Suprapubic skin (tissue), 4 donors: ENCODE measurements at regions not wholly inside any gene's neighbourhood (a gene's known extent, or its start where the extent isn't known, plus 50 kb on each side); places are given as distances from the start of the nearest gene placed in this dataset.
"Not testable (repeated sequence)": the region's sequence is repeated elsewhere in the genome, so short reads cannot be mapped to it uniquely, and the experiment has no call there.

Source experiments
- EP300 ChIP-seq: sonication (generic); formaldehyde crosslinking; IDR thresholded peaks from one replicate; pipeline ENCODE4 v1.6.1; 2017; ENCODE audit warnings: antibody characterized with exemption
- POLR2AphosphoS5 ChIP-seq, 3 donors: sonication (generic); formaldehyde crosslinking; IDR thresholded peaks; one replicate each; pipeline ENCODE4 v1.6.1; 2017; ENCODE audit warnings: antibody characterized with exemption in 3 of 3
- TF ChIP-seq, protein P1 (sequence below), 2 donors: fragments of 200-600 bp in 1 of 2; fragments of 450-650 bp in 1 of 2; sonication (generic) in 1 of 2; IDR thresholded peaks; one replicate each; pipeline ENCODE4 v1.5.1; 2016 to 2019; ENCODE audit warnings: antibody characterized with exemption in 2 of 2, mild to moderate bottlenecking in 1 of 2, moderate library complexity in 1 of 2

DNA sequence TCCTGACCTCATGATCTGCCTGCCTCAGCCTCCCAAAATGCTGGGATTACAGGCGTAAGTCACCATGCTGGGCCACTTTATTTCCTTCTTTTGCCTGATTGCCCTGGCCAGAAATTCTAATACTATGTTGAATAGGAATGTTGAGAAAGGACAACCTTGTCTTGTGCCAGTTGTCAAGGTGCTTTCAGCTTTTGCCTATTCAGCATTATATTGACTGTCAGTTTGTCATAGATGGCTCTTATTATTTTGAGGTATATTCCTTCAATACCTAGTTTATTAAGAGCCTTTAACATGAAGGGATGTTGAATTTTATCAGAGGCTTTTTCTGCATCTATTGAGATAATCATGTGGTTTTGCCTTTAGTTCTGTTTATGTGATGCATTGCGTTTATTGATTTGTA, 362.0 kb downstream of the JRKL start:
- not testable (repeated sequence) for TF ChIP-seq POLR2AphosphoS5 (IDR thresholded peaks at IDR 0.05); EP300
- TF ChIP-seq, protein P1, sequence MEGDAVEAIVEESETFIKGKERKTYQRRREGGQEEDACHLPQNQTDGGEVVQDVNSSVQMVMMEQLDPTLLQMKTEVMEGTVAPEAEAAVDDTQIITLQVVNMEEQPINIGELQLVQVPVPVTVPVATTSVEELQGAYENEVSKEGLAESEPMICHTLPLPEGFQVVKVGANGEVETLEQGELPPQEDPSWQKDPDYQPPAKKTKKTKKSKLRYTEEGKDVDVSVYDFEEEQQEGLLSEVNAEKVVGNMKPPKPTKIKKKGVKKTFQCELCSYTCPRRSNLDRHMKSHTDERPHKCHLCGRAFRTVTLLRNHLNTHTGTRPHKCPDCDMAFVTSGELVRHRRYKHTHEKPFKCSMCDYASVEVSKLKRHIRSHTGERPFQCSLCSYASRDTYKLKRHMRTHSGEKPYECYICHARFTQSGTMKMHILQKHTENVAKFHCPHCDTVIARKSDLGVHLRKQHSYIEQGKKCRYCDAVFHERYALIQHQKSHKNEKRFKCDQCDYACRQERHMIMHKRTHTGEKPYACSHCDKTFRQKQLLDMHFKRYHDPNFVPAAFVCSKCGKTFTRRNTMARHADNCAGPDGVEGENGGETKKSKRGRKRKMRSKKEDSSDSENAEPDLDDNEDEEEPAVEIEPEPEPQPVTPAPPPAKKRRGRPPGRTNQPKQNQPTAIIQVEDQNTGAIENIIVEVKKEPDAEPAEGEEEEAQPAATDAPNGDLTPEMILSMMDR (IDR thresholded peaks at IDR 0.05): not testable (repeated sequence)
